Right kidney (tissue), 1 donor: ENCODE measurements at regions not wholly inside any gene's neighbourhood (a gene's known extent, or its start where the extent isn't known, plus 50 kb on each side); places are given as distances from the start of the nearest gene placed in this dataset.

Experiments
- DNase-seq: peaks from one replicate; pipeline ENCODE4 v3.0.0-alpha.2; 2016

GRCh38 chr2:144704709-144705095 lies 184.8 kb upstream of the ZEB2 start:
- DNase-seq, result no peak

DNA sequence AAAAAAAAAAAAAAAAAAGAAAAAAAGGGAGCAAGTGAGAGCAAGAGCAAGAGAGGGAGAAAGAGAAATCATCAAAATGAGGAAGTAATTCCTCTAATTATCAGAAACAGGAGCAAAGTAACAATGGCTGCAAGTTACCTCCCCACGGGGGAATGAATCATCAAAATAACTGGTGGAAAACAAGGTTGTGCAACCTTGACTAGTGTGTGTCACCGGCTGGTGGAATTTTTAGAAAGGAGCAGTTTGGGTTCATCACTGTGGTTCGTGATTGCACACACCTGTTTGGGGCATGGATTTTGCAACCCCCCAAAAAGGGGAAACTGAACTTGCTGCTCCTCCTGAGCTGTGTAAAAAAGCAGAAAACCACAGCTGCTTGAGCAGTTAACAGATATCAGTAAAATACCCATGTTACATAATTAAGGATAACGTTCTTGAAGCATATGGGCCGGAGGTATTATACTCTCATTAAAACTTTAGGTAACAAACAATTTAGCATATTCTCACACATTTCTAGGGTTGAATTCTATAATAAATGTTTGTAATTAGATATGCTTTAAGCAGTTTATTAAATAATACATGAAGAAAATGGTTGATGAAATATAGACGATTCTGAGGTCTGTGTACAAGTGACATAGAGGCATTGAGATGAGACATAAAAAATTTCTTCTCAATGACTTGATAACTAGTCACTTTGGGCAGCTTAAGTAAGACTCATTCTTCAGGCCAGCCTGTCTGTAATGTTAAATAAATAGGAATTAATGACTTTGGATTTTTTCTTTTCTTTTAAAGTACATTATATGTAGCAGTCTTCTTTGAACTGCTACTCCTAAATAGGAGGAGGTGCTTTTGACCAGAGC lies 184.2 kb upstream of the ZEB2 start:
- no peak for DNase-seq

- no peak for DNase-seq
Measured at GRCh38 chr2:144702051-144702450, 182.1 kb upstream of the ZEB2 start.

- DNase-seq, result no peak
Measured at GRCh38 chr2:144701259-144701658, 181.3 kb upstream of the ZEB2 start.

DNA sequence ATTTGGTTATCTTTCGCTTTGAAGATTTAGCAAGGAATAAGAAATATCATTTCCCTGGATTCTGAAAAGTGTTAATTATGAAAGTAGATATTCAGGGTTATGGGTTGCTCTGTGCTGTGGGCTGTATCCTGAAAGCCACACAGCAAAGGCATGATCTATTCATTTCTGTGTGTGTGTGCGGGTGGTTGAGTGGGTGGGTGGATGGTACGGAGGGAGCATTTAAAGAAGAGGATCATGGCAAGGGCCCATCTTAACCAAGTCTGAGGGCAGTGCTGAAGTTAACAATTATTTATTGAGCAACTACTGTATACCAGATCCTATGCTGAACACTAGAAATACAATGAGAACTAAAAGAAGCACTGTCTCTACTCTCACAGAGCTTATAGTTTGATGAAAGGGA lies 178.2 kb upstream of the ZEB2 start:
- no peak for DNase-seq

GRCh38 chr2:144695657-144696056 lies 175.7 kb upstream of the ZEB2 start:
- DNase-seq, result no peak

- DNase-seq, result no peak
Measured at GRCh38 chr2:144694456-144694855, 174.5 kb upstream of the ZEB2 start.

DNA sequence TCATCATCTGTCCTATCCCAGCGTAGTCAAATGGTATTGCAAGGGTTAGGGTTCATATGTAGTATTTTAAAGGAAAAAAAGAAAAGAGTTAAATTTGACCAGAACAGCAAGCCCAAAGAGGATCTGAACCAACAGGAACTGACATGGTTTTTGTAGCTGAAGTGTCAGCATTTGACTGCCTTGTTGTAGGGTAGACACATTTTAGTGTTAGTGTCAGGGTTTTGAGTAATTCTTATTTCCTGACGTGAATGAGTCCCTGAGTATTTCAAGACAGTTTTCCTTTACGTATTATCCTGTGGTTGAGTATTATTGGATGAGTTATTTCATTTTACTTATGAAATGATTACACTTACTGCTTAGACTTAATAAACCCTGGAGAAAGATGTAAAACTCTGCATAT lies 173.3 kb upstream of the ZEB2 start:
- no peak for DNase-seq

DNA sequence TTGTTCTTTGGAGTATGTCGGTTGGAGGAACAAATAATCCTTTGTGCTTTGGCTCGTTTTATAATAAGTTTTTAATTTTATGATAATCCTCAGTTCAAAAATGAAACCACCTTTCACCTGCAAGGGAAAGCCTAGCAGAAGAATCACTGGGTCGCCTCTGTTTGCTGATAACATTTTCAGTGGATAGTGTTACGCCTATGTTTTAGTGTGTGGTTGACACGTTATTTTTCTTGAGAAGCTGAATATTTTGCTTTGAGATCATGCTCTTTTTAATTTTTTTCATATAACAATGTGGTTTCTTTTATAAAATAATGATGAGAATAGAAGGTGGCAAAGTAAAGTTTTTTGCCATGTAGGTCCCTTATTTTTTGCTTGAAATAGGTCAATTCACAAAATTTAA lies 172.7 kb upstream of the ZEB2 start:
- DNase-seq, result no peak

GRCh38 chr2:144690771-144691170 lies 170.9 kb upstream of the ZEB2 start:
- DNase-seq, result no peak

GRCh38 chr2:144686518-144687215 lies 166.7 kb upstream of the ZEB2 start:
- no peak for DNase-seq

- no peak for DNase-seq
Measured at GRCh38 chr2:144683966-144684365, 164.0 kb upstream of the ZEB2 start.

DNA sequence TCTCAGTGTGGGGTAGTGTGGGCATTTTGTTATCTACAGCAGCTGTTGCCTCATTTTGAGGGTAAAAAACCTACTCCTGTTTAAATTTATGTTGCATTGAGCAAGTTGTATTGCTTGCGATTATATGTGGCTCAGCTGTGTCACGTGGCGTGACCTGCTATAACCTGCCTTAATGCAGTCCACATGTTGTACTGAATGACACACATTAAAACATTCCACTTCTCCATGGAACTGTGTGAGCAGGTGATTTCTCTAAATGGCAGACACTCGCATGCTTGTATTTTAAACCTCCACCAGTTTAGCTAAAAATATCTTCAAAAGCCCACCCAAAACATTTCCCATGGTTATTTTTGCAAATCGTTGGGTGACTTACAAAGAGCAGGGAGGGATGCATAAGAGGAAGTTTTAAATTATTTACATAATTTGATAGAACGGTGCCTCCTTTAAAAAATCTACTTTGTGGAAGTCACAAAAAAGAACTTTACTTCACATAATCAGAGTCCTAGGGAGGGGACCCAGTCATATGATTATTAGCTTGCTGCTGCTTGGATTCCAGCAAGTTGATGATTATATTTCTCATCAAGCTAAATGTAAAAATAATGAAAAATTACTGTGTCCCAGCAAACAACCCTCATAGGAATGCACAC lies 163.3 kb upstream of the ZEB2 start:
- DNase-seq, result no peak

GRCh38 chr2:144682248-144682647 lies 162.3 kb upstream of the ZEB2 start:
- DNase-seq, result no peak

DNA sequence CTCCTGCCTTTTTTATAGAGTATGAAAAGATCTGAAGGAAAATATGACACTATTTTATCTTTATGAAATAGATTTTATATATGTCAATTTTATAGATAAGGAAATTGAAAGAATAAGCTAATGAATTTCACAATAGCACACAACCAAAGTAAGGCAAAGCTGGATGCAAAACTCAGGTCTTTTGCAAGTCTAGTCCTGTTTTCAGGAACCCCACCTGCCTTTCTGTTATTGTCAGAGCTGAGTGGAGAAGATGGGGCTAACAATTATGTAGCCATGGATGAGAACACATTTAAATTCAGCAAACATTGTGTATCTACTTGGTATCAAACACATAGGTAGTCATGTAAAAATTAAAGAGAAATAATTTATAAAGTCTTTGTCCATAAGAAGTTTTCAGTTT lies 161.5 kb upstream of the ZEB2 start:
- no peak for DNase-seq

GRCh38 chr2:144679942-144680341 lies 160.0 kb upstream of the ZEB2 start:
- no peak for DNase-seq

DNA sequence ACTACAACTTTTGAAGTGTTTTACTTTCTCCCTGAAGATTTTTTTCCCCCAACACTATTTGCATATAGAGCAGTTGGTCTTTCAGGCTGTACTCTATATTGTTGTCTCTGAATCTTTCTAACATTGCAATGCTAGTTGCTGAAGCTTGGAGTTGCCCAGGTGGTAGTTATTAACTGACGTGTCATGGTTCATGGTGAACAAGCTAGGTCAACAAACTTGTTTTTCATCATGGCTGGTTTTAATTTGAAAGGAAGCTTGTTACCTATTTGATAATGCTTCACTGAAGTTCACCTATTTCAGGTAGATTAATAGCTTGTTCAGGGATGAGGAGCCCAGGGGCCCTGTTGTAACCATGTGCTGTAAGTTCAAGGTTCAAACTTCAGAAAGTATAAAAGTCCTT lies 158.8 kb upstream of the ZEB2 start:
- no peak for DNase-seq

- DNase-seq, result no peak
Measured at GRCh38 chr2:144675731-144676130, 155.8 kb upstream of the ZEB2 start.

GRCh38 chr2:144675331-144675730 lies 155.4 kb upstream of the ZEB2 start:
- DNase-seq, result no peak

- no peak for DNase-seq
Measured at GRCh38 chr2:144674071-144674470, 154.2 kb upstream of the ZEB2 start.

- no peak for DNase-seq
Measured at GRCh38 chr2:144673456-144673855, 153.5 kb upstream of the ZEB2 start.

- no peak for DNase-seq
Measured at GRCh38 chr2:144671695-144672455, 152.0 kb upstream of the ZEB2 start.

DNA sequence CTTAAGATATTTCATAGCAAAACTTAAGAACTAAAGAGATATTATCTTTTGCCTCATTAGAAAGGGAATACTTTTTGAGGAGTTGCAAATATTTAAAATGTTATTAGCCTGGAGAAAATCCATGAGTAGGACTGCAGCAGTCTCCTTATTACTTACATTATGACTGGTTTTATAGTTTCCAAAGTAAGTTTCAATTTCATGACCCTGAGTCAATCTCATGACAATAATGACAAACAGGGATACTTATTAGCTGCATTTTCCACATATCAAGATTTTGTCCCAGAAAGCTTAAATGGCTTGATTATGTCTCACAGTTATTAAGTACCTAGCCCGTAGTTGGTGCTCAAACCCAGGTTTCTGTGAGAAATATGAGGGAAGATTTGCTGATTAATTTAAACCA lies 150.8 kb upstream of the ZEB2 start:
- no peak for DNase-seq
